Cardiac muscle cell (in vitro differentiated cells and primary cell): ENCODE measurements at regions not wholly inside any gene's neighbourhood (a gene's known extent, or its start where the extent isn't known, plus 50 kb on each side); places are given as distances from the start of the nearest gene placed in this dataset.

Source experiments
- DNase-seq, 2 donors: peaks; one replicate each; pipeline versions ENCODE4 v3.0.0 to v3.0.0-alpha.2; 2010 to 2017; ENCODE audit warnings: low read depth in 1 of 2, low spot score in 1 of 2
- H3K27ac ChIP-seq: fragments of 200-600 bp; sonication (generic); 2 replicates; pipeline ENCODE4 v1.5.1; 2016
- H3K27me3 ChIP-seq: fragments of 200-600 bp; sonication (generic); 2 replicates; pipeline ENCODE4 v1.6.0; 2016; ENCODE audit warnings: control low read depth
- H3K36me3 ChIP-seq: fragments of 200-600 bp; sonication (generic); 2 replicates; pipeline ENCODE4 v1.5.1; 2016; ENCODE audit warnings: control low read depth
- H3K4me1 ChIP-seq: fragments of 200-600 bp; sonication (generic); 2 replicates; pipeline ENCODE4 v1.8.1; 2017; ENCODE audit warnings: low read depth, mild to moderate bottlenecking, mixed run types
- H3K4me3 ChIP-seq: fragments of 200-600 bp; sonication (generic); 2 replicates; pipeline ENCODE4 v1.5.1; 2016; ENCODE audit warnings: mild to moderate bottlenecking
- H3K9me3 ChIP-seq: fragments of 200-600 bp; sonication (generic); 2 replicates; pipeline ENCODE4 v1.5.1; 2017; ENCODE audit warnings: low read depth, mild to moderate bottlenecking, control low read depth
- CTCF ChIP-seq: IDR thresholded peaks from 2 replicates; pipeline ENCODE4 v1.5.1; 2012; ENCODE audit warnings: low read depth, mild to moderate bottlenecking, low read length

- no peak for TF ChIP-seq CTCF
- H3K36me3 ChIP-seq = no peaks in the 10 kb centered on the region
- H3K9me3 ChIP-seq = no peaks in the 10 kb centered on the region
- no peak overlapping the region for H3K27ac ChIP-seq
- no peaks in the 10 kb centered on the region for H3K4me1 ChIP-seq
- H3K4me3 ChIP-seq = no peak overlapping the region
- H3K27me3 ChIP-seq = no peaks in the 10 kb centered on the region
- no peak for DNase-seq
Observed at GRCh38 chr7:136665878-136666509, 202.5 kb upstream of the CHRM2 start.

GRCh38 chr7:136664537-136664936 is 203.9 kb upstream of the CHRM2 start:
- Histone ChIP-seq H3K27me3 (no peaks in the 10 kb centered on the region), H3K4me1 (no peaks in the 10 kb centered on the region), H3K36me3 (no peaks in the 10 kb centered on the region), H3K9me3 (no peaks in the 10 kb centered on the region), H3K27ac (no peak overlapping the region), H3K4me3 (no peak overlapping the region)
- DNase-seq = no peak
- no peak for TF ChIP-seq CTCF

- Histone ChIP-seq H3K9me3 (no peaks in the 10 kb centered on the region), H3K4me3 (no peak overlapping the region), H3K27ac (no peak overlapping the region), H3K27me3 (no peaks in the 10 kb centered on the region), H3K4me1 (no peaks in the 10 kb centered on the region), H3K36me3 (no peaks in the 10 kb centered on the region)
- no peak for TF ChIP-seq CTCF
- DNase-seq = no peak
Observed at GRCh38 chr7:136657482-136657921, 210.9 kb upstream of the CHRM2 start.

GRCh38 chr7:136656516-136656915 is 211.9 kb upstream of the CHRM2 start:
- no peak for TF ChIP-seq CTCF
- no peak for DNase-seq

GRCh38 chr7:136655414-136655813 is 213.0 kb upstream of the CHRM2 start:
- H3K4me3 ChIP-seq = no peak overlapping the region
- no peak overlapping the region for H3K27ac ChIP-seq
- H3K4me1 ChIP-seq = no peaks in the 10 kb centered on the region
- TF ChIP-seq CTCF = no peak
- DNase-seq = no peak
- no peaks in the 10 kb centered on the region for H3K36me3 ChIP-seq
- no peaks in the 10 kb centered on the region for H3K9me3 ChIP-seq
- no peaks in the 10 kb centered on the region for H3K27me3 ChIP-seq

More at GRCh38 chr7:136656516-136656915, 211.9 kb upstream of the CHRM2 start:
- no peaks in the 10 kb centered on the region for H3K36me3 ChIP-seq
- H3K4me3 ChIP-seq = no peak overlapping the region
- no peaks in the 10 kb centered on the region for H3K27me3 ChIP-seq
- no peaks in the 10 kb centered on the region for H3K9me3 ChIP-seq
- no peak overlapping the region for H3K27ac ChIP-seq
- H3K4me1 ChIP-seq = no peaks in the 10 kb centered on the region
